Stimulated activated naive CD4-positive, alpha-beta T cell treated with Interleukin-2 at 50 U/mL for 16 hours (primary cell): ENCODE measurements at regions not wholly inside any gene's neighbourhood (a gene's known extent, or its start where the extent isn't known, plus 50 kb on each side); places are given as distances from the start of the nearest gene placed in this dataset.

ENCODE experiments used
- DNase-seq: peaks from one replicate; lab custom pipeline; 2025; lab: John Stamatoyannopoulos, UW

- no peak for DNase-seq
Observed at GRCh38 chr7:136067277-136067676, 90.1 kb upstream of the MTPN start.

GRCh38 chr7:136066304-136067143 is 89.4 kb upstream of the MTPN start:
- no peak for DNase-seq

DNA sequence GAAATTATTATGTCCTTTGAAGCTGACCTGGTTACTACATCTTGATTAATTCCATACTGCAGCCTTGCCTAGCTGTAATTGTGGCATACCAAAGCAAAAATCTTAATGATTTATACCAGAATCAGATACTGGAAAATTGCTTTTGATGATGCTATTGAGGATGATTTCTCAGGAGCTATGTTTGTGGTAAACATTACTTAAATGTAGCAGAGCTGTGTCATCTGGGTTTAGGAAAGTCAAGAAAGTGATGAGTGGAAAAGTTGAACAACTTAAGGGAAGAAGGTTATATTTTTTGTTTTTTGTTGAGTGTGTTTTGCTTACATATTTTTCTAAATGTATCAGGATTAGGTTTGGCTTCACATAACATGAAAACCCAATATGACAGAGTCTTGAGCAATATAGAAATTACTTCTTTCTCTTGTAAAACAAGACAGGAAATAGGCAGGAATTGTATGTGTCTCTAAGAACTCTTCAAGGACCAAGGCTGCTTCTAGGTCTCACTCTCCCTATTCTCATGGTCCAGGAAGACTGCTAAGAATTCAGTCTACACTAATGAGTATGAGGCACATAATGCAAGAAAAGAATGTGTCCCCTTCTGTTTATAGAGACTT is 87.6 kb upstream of the MTPN start:
- DNase-seq: no peak

- no peak for DNase-seq
Observed at GRCh38 chr7:136064081-136064480, 86.9 kb upstream of the MTPN start.

DNA sequence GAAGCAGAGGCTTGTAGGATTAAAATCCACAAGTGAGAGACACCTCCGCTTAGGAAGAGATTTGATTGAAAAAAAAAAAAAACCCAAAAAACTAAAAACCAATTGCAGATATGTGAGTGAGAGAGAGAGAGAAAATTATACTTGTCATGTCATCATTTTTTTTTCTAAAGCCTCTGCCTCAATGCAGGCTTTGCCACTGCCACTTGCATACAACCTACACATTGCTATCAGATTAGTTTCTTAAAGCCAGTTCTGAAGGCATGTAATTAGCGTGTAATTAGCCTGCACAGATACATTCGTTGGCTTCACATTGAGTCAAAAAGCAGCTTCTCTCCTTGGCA is 86.1 kb upstream of the MTPN start:
- no peak for DNase-seq

GRCh38 chr7:136062625-136063325 is 85.6 kb upstream of the MTPN start:
- DNase-seq: no peak

GRCh38 chr7:136061433-136061832 is 84.3 kb upstream of the MTPN start:
- no peak for DNase-seq

- no peak for DNase-seq
Observed at GRCh38 chr7:136058546-136058945, 81.4 kb upstream of the MTPN start.

DNA sequence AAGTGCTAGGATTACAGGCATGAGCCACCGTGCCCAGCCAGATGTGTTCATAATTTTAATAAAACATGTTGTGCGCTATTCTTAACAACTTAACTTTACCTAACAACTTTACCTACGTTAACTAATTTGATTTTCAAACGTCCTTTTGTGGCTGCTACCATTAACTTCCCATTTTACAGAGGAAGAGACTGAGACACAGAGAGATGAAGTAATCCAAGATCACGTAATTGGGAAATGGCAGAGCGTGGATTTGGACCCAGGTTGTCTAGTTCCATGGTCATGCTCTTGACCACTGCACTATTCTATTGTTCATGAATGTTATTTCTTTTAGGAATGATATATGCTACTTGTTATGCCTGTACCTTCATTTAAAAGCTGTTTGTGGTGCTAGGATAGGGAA is 80.3 kb upstream of the MTPN start:
- no peak for DNase-seq

- no peak for DNase-seq
Observed at GRCh38 chr7:136056651-136057231, 79.6 kb upstream of the MTPN start.

- DNase-seq: no peak
Observed at GRCh38 chr7:136055266-136055665, 78.1 kb upstream of the MTPN start.

DNA sequence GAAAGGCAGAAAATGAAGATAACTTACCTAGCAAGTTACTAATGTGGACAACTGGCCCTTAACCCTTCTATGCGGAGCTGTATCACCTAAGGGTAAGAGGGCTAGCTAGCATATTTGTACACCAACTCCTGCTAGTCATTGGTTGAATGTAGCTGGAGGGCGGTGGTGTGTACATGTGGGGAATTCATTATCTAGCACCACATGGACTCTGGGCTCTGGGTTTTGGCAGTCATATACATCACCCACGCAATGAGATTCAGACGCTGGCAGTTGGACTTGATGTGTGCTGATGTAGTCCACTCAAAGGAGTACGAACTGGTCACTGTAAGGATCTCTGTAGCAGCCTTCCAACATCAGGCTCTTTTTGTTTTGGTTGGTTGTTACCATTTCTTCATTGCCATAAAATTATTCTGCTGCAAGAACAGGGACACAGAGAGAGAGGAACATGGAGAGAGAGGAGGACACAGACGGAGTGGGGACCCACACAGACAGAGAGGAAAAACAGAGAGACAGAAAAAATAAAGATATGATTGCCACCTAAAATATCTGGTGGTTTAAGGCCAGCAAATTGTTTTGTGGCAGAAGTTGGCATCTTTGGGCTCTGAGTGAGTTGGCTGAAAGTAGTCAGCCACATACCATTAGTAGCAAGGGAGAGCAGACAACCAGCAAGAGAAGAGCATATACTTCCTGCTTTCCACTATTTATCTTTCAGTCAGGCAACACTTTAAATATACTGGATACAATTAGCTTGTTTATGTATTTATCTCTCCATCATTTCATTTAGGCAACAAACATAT is 76.7 kb upstream of the MTPN start:
- DNase-seq: no peak

- DNase-seq: no peak
Observed at GRCh38 chr7:136051203-136051928, 74.2 kb upstream of the MTPN start.

DNA sequence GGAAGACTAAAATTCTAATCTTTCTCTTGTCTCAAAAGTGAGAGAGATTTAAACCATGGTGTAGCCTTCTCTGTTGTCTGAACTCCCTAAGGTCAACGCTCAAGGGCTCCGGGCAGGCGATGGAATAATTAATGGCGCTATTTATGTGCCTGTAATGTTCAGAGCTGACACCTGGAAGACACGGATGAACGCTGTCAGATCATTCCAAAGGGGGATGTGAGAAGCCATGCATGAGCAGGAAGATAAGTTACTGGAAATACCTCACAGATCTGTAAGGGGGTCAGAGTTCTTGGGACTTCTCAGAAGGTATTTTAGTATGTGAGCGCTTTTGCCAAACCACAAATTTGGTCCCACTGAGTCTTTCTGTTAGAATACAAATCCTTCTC is 73.3 kb upstream of the MTPN start:
- DNase-seq: no peak

- no peak for DNase-seq
Observed at GRCh38 chr7:136049818-136050461, 72.8 kb upstream of the MTPN start.

DNA sequence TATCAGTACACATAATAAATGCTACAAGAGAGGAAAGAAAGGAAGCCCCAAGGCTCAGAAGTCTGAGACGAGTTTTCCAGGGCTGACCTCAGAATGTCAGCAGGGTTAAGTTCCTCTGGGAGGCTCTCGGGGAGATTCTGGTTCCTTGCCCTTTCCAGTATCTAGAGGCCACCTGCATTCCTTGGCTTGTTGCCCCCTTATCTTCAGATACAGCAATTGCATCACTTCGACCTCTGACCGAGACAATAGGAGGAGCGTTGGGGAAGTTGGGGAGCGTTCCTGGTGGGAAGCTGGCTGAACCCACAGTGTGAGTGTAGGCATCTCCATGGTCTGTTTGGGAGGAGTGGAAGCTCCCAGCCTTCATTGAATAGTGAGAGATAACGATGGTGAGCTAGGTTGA is 72.0 kb upstream of the MTPN start:
- DNase-seq: no peak

DNA sequence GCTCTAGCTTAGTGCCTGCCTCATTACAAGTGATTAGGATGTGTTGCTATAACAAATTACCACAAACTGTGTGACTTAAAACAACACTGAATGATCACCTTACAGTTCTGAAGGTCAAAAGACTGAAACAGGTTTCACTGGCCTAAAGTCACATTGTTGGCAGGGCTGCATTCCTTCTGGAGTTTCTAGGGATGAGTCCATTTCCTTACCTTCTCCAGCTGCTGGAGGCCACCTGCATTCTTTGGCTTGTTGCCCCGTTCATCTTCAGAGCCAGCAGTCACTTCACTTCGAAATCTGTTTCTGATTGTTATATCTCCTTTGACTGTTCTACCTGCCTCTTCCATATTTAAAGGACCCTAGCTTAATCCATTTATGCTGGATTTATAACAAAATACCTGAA is 69.4 kb upstream of the MTPN start:
- no peak for DNase-seq

DNA sequence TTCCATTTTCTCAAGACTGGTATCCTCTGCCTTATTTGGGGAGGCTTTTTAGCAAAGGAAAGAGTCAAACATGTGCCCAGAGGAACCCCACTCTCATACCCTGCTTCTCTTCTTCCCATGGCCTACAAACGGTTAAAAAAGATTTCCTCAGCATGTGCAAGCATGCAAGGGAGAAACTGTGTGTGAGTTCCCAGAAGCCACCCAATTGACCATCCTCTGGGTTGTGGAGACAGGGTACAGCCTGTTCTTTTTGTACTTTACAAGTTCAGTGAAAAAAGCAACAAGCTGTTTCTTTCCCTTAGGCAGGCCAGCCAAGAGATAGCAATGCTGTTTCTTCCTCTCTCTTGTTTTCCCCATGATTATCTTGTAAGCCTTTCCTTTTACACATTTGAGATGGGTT is 68.8 kb upstream of the MTPN start:
- no peak for DNase-seq

GRCh38 chr7:136045181-136045580 is 68.0 kb upstream of the MTPN start:
- no peak for DNase-seq

DNA sequence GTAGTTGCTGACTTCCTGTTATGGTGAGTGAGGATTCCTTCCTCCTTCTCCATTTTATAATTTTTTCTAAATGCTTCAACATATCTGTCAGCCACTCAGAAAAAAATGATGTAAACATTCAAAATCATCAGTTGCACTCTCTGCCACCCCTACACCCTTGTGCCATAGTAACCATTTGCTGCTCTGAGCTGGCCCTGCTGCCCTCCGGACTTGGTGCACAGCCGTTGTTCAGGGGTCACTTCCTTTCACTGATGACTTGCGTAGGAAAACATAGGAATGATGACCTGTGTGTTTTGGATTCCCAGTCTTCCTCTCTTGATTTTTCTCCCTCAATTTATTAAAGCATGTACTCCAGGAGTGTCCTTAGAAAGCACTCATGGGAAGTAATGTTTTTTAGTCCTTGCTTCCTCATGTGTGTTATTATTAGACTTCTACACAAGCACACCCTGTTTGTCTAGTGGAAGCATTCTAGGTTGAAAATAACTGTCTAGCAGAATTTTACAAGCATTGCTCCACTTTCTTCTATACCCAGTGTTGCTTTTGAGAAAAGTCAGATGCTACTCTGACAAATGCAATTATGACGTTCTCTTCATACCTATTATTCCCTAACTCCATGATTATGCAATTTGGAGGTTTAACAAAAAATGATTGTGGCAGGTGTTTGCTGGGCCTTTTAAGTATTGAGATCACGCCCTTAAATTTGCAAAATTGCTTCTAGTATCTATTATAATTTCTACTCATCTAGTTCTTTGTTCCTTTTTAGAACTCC is 62.6 kb upstream of the MTPN start:
- no peak for DNase-seq
